ENCODE measurements at regions not wholly inside any gene's neighbourhood (a gene's known extent, or its start where the extent isn't known, plus 50 kb on each side); places are given as distances from the start of the nearest gene placed in this dataset.

DNA sequence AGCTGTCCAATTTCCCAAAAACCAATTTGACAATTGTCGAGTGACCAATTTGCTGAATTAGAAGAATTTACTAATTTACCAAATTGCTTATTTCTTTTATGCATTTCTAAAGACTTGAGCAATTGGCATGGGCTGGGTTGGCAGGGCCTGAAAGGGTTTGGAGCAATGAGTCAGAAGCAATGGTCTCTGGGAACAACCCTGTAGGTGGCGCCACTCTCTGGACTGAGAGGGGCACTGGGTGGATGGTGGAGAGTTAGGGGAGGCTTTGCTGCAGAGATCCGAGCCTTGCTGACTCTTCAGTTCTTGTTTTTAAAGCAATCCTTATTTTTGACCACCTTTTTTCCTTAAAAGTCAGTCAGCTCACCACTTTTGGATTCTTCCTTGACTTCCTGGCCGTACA lies 71.5 kb upstream of the RPS23 start (continued):
- TF ChIP-seq, protein P1, sequence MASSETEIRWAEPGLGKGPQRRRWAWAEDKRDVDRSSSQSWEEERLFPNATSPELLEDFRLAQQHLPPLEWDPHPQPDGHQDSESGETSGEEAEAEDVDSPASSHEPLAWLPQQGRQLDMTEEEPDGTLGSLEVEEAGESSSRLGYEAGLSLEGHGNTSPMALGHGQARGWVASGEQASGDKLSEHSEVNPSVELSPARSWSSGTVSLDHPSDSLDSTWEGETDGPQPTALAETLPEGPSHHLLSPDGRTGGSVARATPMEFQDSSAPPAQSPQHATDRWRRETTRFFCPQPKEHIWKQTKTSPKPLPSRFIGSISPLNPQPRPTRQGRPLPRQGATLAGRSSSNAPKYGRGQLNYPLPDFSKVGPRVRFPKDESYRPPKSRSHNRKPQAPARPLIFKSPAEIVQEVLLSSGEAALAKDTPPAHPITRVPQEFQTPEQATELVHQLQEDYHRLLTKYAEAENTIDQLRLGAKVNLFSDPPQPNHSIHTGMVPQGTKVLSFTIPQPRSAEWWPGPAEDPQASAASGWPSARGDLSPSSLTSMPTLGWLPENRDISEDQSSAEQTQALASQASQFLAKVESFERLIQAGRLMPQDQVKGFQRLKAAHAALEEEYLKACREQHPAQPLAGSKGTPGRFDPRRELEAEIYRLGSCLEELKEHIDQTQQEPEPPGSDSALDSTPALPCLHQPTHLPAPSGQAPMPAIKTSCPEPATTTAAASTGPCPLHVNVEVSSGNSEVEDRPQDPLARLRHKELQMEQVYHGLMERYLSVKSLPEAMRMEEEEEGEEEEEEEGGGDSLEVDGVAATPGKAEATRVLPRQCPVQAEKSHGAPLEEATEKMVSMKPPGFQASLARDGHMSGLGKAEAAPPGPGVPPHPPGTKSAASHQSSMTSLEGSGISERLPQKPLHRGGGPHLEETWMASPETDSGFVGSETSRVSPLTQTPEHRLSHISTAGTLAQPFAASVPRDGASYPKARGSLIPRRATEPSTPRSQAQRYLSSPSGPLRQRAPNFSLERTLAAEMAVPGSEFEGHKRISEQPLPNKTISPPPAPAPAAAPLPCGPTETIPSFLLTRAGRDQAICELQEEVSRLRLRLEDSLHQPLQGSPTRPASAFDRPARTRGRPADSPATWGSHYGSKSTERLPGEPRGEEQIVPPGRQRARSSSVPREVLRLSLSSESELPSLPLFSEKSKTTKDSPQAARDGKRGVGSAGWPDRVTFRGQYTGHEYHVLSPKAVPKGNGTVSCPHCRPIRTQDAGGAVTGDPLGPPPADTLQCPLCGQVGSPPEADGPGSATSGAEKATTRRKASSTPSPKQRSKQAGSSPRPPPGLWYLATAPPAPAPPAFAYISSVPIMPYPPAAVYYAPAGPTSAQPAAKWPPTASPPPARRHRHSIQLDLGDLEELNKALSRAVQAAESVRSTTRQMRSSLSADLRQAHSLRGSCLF (CRISPR knock-in tag; IDR thresholded peaks at IDR 0.05; ENCODE audit: borderline replicate concordance): no peak
- TF ChIP-seq MZF1 (CRISPR knock-in tag; IDR thresholded peaks at IDR 0.05; ENCODE audit: borderline replicate concordance) (no peak), ZNF10 (CRISPR knock-in tag; IDR thresholded peaks at IDR 0.05; ENCODE audit: borderline replicate concordance, low read depth) (no peak), SMC3 (IDR thresholded peaks at IDR 0.05; ENCODE audit: low read length) (0 out of 2 replicates have a peak, but pooled peaks have one; percentile 18), FOSL2 (CRISPR knock-in tag; IDR thresholded peaks at IDR 0.05) (0 out of 2 replicates have a peak, but pooled peaks have one; percentile 33), MIER2 (CRISPR knock-in tag; IDR thresholded peaks at IDR 0.05) (no peak), STAG1 (CRISPR knock-in tag; IDR thresholded peaks at IDR 0.05) (peak; percentile 43), ZNF546 (CRISPR knock-in tag; conservative IDR thresholded peaks at IDR 0.05) (no peak), RAD21 (CRISPR knock-in tag; IDR thresholded peaks at IDR 0.05) (peak; percentile 31; the same call in 1 of the 2 replicates), ZNF496 (CRISPR knock-in tag; IDR thresholded peaks at IDR 0.05; ENCODE audit: insufficient replicate concordance) (no peak), ZNF644 (CRISPR knock-in tag; IDR thresholded peaks at IDR 0.05; ENCODE audit: low read depth) (no peak), CBX2 (IDR thresholded peaks at IDR 0.05; ENCODE audit: low read depth, low read length) (no peak), CBX2 (CRISPR knock-in tag; IDR thresholded peaks at IDR 0.05; ENCODE audit: low read depth) (no peak), MLLT10 (CRISPR knock-in tag; IDR thresholded peaks at IDR 0.05) (no peak), ZNF562 (CRISPR knock-in tag; IDR thresholded peaks at IDR 0.05; ENCODE audit: borderline replicate concordance) (no peak), ZBTB1 (CRISPR knock-in tag; IDR thresholded peaks at IDR 0.05; ENCODE audit: borderline replicate concordance) (no peak)
- TF ChIP-seq, protein P2, sequence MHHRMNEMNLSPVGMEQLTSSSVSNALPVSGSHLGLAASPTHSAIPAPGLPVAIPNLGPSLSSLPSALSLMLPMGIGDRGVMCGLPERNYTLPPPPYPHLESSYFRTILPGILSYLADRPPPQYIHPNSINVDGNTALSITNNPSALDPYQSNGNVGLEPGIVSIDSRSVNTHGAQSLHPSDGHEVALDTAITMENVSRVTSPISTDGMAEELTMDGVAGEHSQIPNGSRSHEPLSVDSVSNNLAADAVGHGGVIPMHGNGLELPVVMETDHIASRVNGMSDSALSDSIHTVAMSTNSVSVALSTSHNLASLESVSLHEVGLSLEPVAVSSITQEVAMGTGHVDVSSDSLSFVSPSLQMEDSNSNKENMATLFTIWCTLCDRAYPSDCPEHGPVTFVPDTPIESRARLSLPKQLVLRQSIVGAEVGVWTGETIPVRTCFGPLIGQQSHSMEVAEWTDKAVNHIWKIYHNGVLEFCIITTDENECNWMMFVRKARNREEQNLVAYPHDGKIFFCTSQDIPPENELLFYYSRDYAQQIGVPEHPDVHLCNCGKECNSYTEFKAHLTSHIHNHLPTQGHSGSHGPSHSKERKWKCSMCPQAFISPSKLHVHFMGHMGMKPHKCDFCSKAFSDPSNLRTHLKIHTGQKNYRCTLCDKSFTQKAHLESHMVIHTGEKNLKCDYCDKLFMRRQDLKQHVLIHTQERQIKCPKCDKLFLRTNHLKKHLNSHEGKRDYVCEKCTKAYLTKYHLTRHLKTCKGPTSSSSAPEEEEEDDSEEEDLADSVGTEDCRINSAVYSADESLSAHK (CRISPR knock-in tag; IDR thresholded peaks at IDR 0.05; ENCODE audit: borderline replicate concordance): no peak
- TF ChIP-seq, protein P3, sequence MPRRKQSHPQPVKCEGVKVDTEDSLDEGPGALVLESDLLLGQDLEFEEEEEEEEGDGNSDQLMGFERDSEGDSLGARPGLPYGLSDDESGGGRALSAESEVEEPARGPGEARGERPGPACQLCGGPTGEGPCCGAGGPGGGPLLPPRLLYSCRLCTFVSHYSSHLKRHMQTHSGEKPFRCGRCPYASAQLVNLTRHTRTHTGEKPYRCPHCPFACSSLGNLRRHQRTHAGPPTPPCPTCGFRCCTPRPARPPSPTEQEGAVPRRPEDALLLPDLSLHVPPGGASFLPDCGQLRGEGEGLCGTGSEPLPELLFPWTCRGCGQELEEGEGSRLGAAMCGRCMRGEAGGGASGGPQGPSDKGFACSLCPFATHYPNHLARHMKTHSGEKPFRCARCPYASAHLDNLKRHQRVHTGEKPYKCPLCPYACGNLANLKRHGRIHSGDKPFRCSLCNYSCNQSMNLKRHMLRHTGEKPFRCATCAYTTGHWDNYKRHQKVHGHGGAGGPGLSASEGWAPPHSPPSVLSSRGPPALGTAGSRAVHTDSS (CRISPR knock-in tag; conservative IDR thresholded peaks at IDR 0.05): no peak
- TF ChIP-seq, protein P4, sequence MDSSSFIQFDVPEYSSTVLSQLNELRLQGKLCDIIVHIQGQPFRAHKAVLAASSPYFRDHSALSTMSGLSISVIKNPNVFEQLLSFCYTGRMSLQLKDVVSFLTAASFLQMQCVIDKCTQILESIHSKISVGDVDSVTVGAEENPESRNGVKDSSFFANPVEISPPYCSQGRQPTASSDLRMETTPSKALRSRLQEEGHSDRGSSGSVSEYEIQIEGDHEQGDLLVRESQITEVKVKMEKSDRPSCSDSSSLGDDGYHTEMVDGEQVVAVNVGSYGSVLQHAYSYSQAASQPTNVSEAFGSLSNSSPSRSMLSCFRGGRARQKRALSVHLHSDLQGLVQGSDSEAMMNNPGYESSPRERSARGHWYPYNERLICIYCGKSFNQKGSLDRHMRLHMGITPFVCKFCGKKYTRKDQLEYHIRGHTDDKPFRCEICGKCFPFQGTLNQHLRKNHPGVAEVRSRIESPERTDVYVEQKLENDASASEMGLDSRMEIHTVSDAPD (CRISPR knock-in tag; IDR thresholded peaks at IDR 0.05): no peak
- TF ChIP-seq, protein P5, sequence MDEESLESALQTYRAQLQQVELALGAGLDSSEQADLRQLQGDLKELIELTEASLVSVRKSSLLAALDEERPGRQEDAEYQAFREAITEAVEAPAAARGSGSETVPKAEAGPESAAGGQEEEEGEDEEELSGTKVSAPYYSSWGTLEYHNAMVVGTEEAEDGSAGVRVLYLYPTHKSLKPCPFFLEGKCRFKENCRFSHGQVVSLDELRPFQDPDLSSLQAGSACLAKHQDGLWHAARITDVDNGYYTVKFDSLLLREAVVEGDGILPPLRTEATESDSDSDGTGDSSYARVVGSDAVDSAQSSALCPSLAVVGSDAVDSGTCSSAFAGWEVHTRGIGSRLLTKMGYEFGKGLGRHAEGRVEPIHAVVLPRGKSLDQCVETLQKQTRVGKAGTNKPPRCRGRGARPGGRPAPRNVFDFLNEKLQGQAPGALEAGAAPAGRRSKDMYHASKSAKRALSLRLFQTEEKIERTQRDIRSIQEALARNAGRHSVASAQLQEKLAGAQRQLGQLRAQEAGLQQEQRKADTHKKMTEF (CRISPR knock-in tag; IDR thresholded peaks at IDR 0.05): no peak

All from HepG2 (cell line).